Stimulated activated naive CD8-positive, alpha-beta T cell treated with anti-CD3 and anti-CD28 coated beads, Interleukin-15, Interleukin-2, amounts not matched to agents 100 U/mL and 50 U/mL, for 24 hours (primary cell): ENCODE measurements at regions not wholly inside any gene's neighbourhood (a gene's known extent, or its start where the extent isn't known, plus 50 kb on each side); places are given as distances from the start of the nearest gene placed in this dataset.
"Not testable (repeated sequence)": the region's sequence is repeated elsewhere in the genome, so short reads cannot be mapped to it uniquely, and the experiment has no call there.

Experiments used
- ATAC-seq: fragments of 150-1000 bp; cut with Tn5 transposase; one replicate; pipeline ENCODE4 v1.10.0; 2021
- DNase-seq: peaks from one replicate; pipeline ENCODE4 v3.0.0; 2021

- ATAC-seq, DNase-seq: not testable (repeated sequence)
Observed at GRCh38 chr1:195847957-195848875, 760.0 kb downstream of the KCNT2 start.

- ATAC-seq, result no peak
- no peak for DNase-seq
Observed at GRCh38 chr1:195831789-195832188, 776.5 kb downstream of the KCNT2 start.

GRCh38 chr1:195828325-195828724 lies 779.9 kb downstream of the KCNT2 start:
- DNase-seq, result no peak
- ATAC-seq, result no peak

- ATAC-seq, result no peak
- no peak for DNase-seq
Observed at GRCh38 chr1:195820925-195821324, 787.3 kb downstream of the KCNT2 start.

GRCh38 chr1:195806060-195806459 lies 802.2 kb downstream of the KCNT2 start:
- no peak for DNase-seq
- no peak for ATAC-seq

- DNase-seq (no peak), ATAC-seq (no peak)
Observed at GRCh38 chr1:195804547-195804946, 803.7 kb downstream of the KCNT2 start.

- ATAC-seq (no peak), DNase-seq (no peak)
Observed at GRCh38 chr1:195799016-195799415, 809.2 kb downstream of the KCNT2 start.

GRCh38 chr1:195794225-195794624 lies 814.0 kb downstream of the KCNT2 start:
- DNase-seq, result no peak
- ATAC-seq, result no peak

GRCh38 chr1:195791796-195792195 lies 816.4 kb downstream of the KCNT2 start:
- no peak for DNase-seq
- no peak for ATAC-seq

- peak; percentile 19 for ATAC-seq
- no peak for DNase-seq
Observed at GRCh38 chr1:195790514-195791168, 817.6 kb downstream of the KCNT2 start.

GRCh38 chr1:195789321-195789720 lies 818.9 kb downstream of the KCNT2 start:
- no peak for DNase-seq

GRCh38 chr1:195788721-195789120 lies 819.5 kb downstream of the KCNT2 start:
- no peak for ATAC-seq
- no peak for DNase-seq

More at GRCh38 chr1:195789321-195789720, 818.9 kb downstream of the KCNT2 start:
- no peak for ATAC-seq

GRCh38 chr1:195785830-195786229 lies 822.4 kb downstream of the KCNT2 start:
- DNase-seq, result no peak
- no peak for ATAC-seq

GRCh38 chr1:195773931-195774330 lies 834.3 kb downstream of the KCNT2 start:
- DNase-seq, result no peak
- no peak for ATAC-seq

GRCh38 chr1:195769461-195769860 lies 838.8 kb downstream of the KCNT2 start:
- no peak for ATAC-seq

GRCh38 chr1:195768936-195769335 lies 839.3 kb downstream of the KCNT2 start:
- ATAC-seq (no peak), DNase-seq (no peak)

More at GRCh38 chr1:195769461-195769860, 838.8 kb downstream of the KCNT2 start:
- DNase-seq, result no peak

- no peak for ATAC-seq
Observed at GRCh38 chr1:195768377-195768776, 839.9 kb downstream of the KCNT2 start.

GRCh38 chr1:195766709-195767108 lies 841.5 kb downstream of the KCNT2 start:
- no peak for DNase-seq
- ATAC-seq, result no peak

More at GRCh38 chr1:195768377-195768776, 839.9 kb downstream of the KCNT2 start:
- DNase-seq, result no peak

- ATAC-seq, result no peak
- no peak for DNase-seq
Observed at GRCh38 chr1:195765099-195765498, 843.1 kb downstream of the KCNT2 start.

- no peak for DNase-seq
- ATAC-seq, result no peak
Observed at GRCh38 chr1:195763907-195764374, 844.3 kb downstream of the KCNT2 start.

- DNase-seq (no peak), ATAC-seq (no peak)
Observed at GRCh38 chr1:195763146-195763906, 844.9 kb downstream of the KCNT2 start.

- DNase-seq, result no peak
- ATAC-seq, result no peak
Observed at GRCh38 chr1:195761104-195761503, 847.1 kb downstream of the KCNT2 start.
